ENCODE measurements at regions not wholly inside any gene's neighbourhood (a gene's known extent, or its start where the extent isn't known, plus 50 kb on each side); places are given as distances from the start of the nearest gene placed in this dataset.

GRCh38 chr7:53387515-53387914 is 352.1 kb downstream of the POM121L12 start:
- Histone ChIP-seq H4K91ac (replicated peaks; ENCODE audit: insufficient read length, low read length) (no peak overlapping the region), H2BK20ac (ENCODE audit: low read length) (no peak overlapping the region), H2BK12ac (ENCODE audit: low read depth, low read length) (no peak overlapping the region), H3K36me3 (ENCODE audit: control insufficient read depth in 2 of 4, insufficient read depth in 4 of 4, low read length in 3 of 4) (no peaks in the 10 kb centered on the region), H4K20me1 (replicated peaks in 1 of 2; ENCODE audit: control insufficient read depth in 1 of 2, insufficient read depth in 2 of 2, low read length in 2 of 2) (no peaks in the 10 kb centered on the region), H3K79me2 (ENCODE audit: control insufficient read depth in 1 of 2, insufficient read depth in 2 of 2, low read length in 2 of 2) (no peaks in the 10 kb centered on the region), H2AFZ (ENCODE audit: low read length) (no peak overlapping the region), H3K79me1 (ENCODE audit: low read depth, low read length) (no peaks in the 10 kb centered on the region), H2BK120ac (replicated peaks; ENCODE audit: low read depth, low read length) (no peak overlapping the region), H3K14ac (ENCODE audit: insufficient read length) (no peak overlapping the region), H3K4me3 (ENCODE audit: extremely low read depth in 1 of 4, insufficient read depth in 2 of 4, low read depth in 3 of 4, low read length in 4 of 4) (no peak overlapping the region), H4K8ac (ENCODE audit: extremely low read depth, insufficient read depth, low read length) (no peak overlapping the region), H2AK5ac (ENCODE audit: low read depth, low read length) (no peak overlapping the region), H3K9ac (replicated peaks in 1 of 4; ENCODE audit: extremely low read depth in 1 of 4, low read depth in 3 of 4, low read length in 3 of 4) (no peak overlapping the region), H4K5ac (ENCODE audit: insufficient read length, low read depth, low read length) (no peak overlapping the region), H3K4me2 (ENCODE audit: insufficient read depth in 1 of 2, low read depth in 2 of 2, low read length in 2 of 2) (no peak overlapping the region), H2BK5ac (ENCODE audit: low read depth, low read length) (no peak overlapping the region), H3K18ac (ENCODE audit: extremely low read depth, low read length) (no peak overlapping the region), H3K9me3 (ENCODE audit: insufficient read depth in 2 of 2, low read depth in 1 of 2, low read length in 1 of 2) (peaks cover 0 to 7% of the 10 kb centered on the region in 2 experiments; a peak in 1 of 4 replicates), H2BK15ac (ENCODE audit: low read length) (no peak overlapping the region), H3K4me1 (replicated peaks in 1 of 4; ENCODE audit: control insufficient read depth in 3 of 4, insufficient read depth in 4 of 4, low read length in 3 of 4) (no peaks in the 10 kb centered on the region), H3K23ac (ENCODE audit: insufficient read length) (no peak overlapping the region), H3K4ac (replicated peaks; ENCODE audit: insufficient read length, low read depth, low read length) (no peak overlapping the region), H3K23me2 (ENCODE audit: low read depth, low read length) (no peaks in the 10 kb centered on the region), H3K27me3 (replicated peaks in 1 of 4; ENCODE audit: control insufficient read depth in 3 of 4, extremely low read depth in 1 of 4, insufficient read depth in 3 of 4, low read length in 3 of 4) (no peaks in the 10 kb centered on the region), H3K56ac (replicated peaks; ENCODE audit: insufficient read length, low read depth, low read length) (no peak overlapping the region), H3K27ac (ENCODE audit: low read depth, low read length) (no peak overlapping the region)
- ChIA-PET POLR2A (ENCODE audit: partially characterized antibody) (no interaction called here), CTCF (ENCODE audit: partially characterized antibody) (interaction anchor here (1.0 kb wide), 1 partner anchor 10 kb away, joined by 3 read pairs; no protein-coding TSS in a partner anchor)
- no peak for DNase-seq (ENCODE audit: low read depth in 1 of 2, low spot score in 2 of 2)
- WGBS, 2 experiments (ENCODE audit: extremely low coverage in 1 of 2, insufficient coverage in 1 of 2, insufficient read length in 1 of 2, insufficient replicate concordance in 2 of 2, low coverage in 1 of 2, low lambda C conversion rate in 2 of 2, missing lambda C conversion rate in 1 of 2), result 92% methylated on average over 11 of the region's 12 CpGs; no CpG with 5 or more reads in 1 of the 2 experiments
- no peak for FAIRE-seq
- TF ChIP-seq POLR2AphosphoS5 (IDR thresholded peaks at IDR 0.05; ENCODE audit: low read depth, low read length), result no peak

Data from H1 (cell line).